GM13977 (cell line): ENCODE measurements at regions not wholly inside any gene's neighbourhood (a gene's known extent, or its start where the extent isn't known, plus 50 kb on each side); places are given as distances from the start of the nearest gene placed in this dataset.

Source experiments
- DNase-seq: peaks from one replicate; pipeline ENCODE4 v3.0.0; 2012; ENCODE audit warnings: low spot score
- CTCF ChIP-seq: IDR thresholded peaks from 2 replicates; pipeline ENCODE4 v1.5.1; 2012; ENCODE audit warnings: mild to moderate bottlenecking, control low read depth; ENCODE audit not compliant: insufficient read depth; ENCODE audit errors: extremely low read depth, missing control alignments
- in situ Hi-C: fragments of 300-500 bp; cut with MboI; formaldehyde crosslinking; loops from one replicate; pipeline ENCODE4 v1.12.0; 2022; ENCODE audit warnings: low sequenced_read_pairs, low pct_unique_long_range_greater_than_20kb, mixed read lengths, inconsistent platforms; ENCODE audit not compliant: unreplicated experiment

- in situ Hi-C loops = no loop called here
- no peak for TF ChIP-seq CTCF
- DNase-seq = no peak
Observed at GRCh38 chr5:158115468-158115867, 256.5 kb upstream of the CLINT1 start.

GRCh38 chr5:158108177-158108576, 249.2 kb upstream of the CLINT1 start:
- no peak for DNase-seq
- in situ Hi-C loops = no loop called here
- no peak for TF ChIP-seq CTCF

- no peak for DNase-seq
- TF ChIP-seq CTCF = no peak
- in situ Hi-C loops = no loop called here
Observed at GRCh38 chr5:158100373-158100888, 241.5 kb upstream of the CLINT1 start.

GRCh38 chr5:158099571-158100105, 240.7 kb upstream of the CLINT1 start:
- TF ChIP-seq CTCF = no peak
- no peak for DNase-seq
- in situ Hi-C loops = no loop called here

GRCh38 chr5:158096835-158097234, 237.9 kb upstream of the CLINT1 start:
- in situ Hi-C loops = no loop called here
- DNase-seq = no peak
- no peak for TF ChIP-seq CTCF

GRCh38 chr5:158086856-158087255, 227.9 kb upstream of the CLINT1 start:
- in situ Hi-C loops = no loop called here
- DNase-seq = no peak
- no peak for TF ChIP-seq CTCF
